NCI-H82 treated with DMSO at 0.1 percent for 48 hours (cell line): ENCODE measurements at regions not wholly inside any gene's neighbourhood (a gene's known extent, or its start where the extent isn't known, plus 50 kb on each side); places are given as distances from the start of the nearest gene placed in this dataset.
"Not testable (repeated sequence)": the region's sequence is repeated elsewhere in the genome, so short reads cannot be mapped to it uniquely, and the experiment has no call there.

Experiments
- DNase-seq: peaks from one replicate; lab custom pipeline; 2025; ENCODE audit not compliant: unreplicated experiment; lab: John Stamatoyannopoulos, UW

GRCh38 chr6:85130743-85131142 lies 319.1 kb upstream of the NT5E start:
- DNase-seq: no peak

GRCh38 chr6:85129881-85130280 lies 320.0 kb upstream of the NT5E start:
- no peak for DNase-seq

GRCh38 chr6:85128781-85129180 lies 321.1 kb upstream of the NT5E start:
- no peak for DNase-seq

- DNase-seq: not testable (repeated sequence)
These were observed 321.6 kb upstream of the NT5E start for GRCh38 chr6:85128256-85128655.

GRCh38 chr6:85127696-85128243 lies 322.1 kb upstream of the NT5E start:
- no peak for DNase-seq

GRCh38 chr6:85127168-85127498 lies 322.8 kb upstream of the NT5E start:
- DNase-seq: no peak

GRCh38 chr6:85126485-85127167 lies 323.3 kb upstream of the NT5E start:
- no peak for DNase-seq

GRCh38 chr6:85125526-85125925 lies 324.4 kb upstream of the NT5E start:
- DNase-seq: no peak

GRCh38 chr6:85124472-85125354 lies 325.2 kb upstream of the NT5E start:
- no peak for DNase-seq

GRCh38 chr6:85121158-85121557 lies 328.7 kb upstream of the NT5E start:
- DNase-seq: no peak

- DNase-seq: no peak
These were observed 331.1 kb upstream of the NT5E start for GRCh38 chr6:85118652-85119235.

GRCh38 chr6:85118233-85118632 lies 331.6 kb upstream of the NT5E start:
- DNase-seq: no peak

- no peak for DNase-seq
These were observed 333.4 kb upstream of the NT5E start for GRCh38 chr6:85116475-85116874.

GRCh38 chr6:85115876-85116275 lies 334.0 kb upstream of the NT5E start:
- no peak for DNase-seq

GRCh38 chr6:85115376-85115775 lies 334.5 kb upstream of the NT5E start:
- no peak for DNase-seq

GRCh38 chr6:85114581-85114935 lies 335.3 kb upstream of the NT5E start:
- DNase-seq: no peak

GRCh38 chr6:85113934-85114580 lies 335.8 kb upstream of the NT5E start:
- DNase-seq: no peak

GRCh38 chr6:85112540-85112939 lies 337.3 kb upstream of the NT5E start:
- no peak for DNase-seq

- no peak for DNase-seq
These were observed 338.3 kb upstream of the NT5E start for GRCh38 chr6:85111481-85112011.

GRCh38 chr6:85110943-85111342 lies 338.9 kb upstream of the NT5E start:
- no peak for DNase-seq

- DNase-seq: no peak
These were observed 342.2 kb upstream of the NT5E start for GRCh38 chr6:85107701-85108100.
